ENCODE measurements at regions not wholly inside any gene's neighbourhood (a gene's known extent, or its start where the extent isn't known, plus 50 kb on each side); places are given as distances from the start of the nearest gene placed in this dataset.
"Not testable (repeated sequence)": the region's sequence is repeated elsewhere in the genome, so short reads cannot be mapped to it uniquely, and the experiment has no call there.

DNA sequence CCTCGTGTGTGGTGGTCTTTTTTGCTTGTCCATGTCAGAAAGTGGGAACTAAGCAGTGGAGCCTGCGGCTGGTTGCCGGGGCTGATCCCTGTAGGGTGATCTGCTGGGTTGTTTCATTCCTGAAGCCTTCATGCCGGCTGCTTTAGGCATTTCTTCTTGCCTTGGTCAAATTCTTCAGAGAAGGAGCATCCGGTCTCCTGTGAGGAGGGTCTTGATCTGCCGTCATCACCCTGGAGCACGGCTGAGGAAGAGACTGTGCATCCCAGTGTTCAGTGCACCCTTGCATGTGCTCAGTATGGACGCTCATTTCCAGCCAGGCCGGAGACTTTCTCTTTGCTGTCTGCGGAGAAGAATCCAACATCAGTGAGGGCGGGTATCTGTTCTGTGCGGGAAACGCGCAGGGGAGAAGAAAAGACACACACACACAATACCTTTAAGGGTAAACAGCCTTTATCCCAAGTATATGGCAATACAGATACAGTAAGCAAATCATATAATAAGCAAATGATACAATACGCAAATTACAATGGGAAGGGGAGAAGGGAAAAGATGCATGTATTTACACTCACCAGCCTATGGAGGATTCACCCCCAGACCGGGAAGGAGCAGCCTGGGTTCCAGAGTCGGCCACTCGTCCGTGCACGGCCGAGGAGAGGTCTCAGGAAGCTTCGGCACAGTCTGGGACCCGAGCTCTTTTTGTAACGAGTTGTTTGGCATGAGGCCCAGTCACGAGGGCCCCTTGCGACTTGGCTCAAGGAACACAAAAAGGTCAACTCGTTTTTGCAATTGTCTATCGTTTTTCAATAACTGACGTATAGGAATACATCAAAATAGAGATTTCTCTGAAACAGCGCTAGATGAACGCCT lies 1366.8 kb upstream of the TMEM132C start:
- DNase-seq, result no peak

DNA sequence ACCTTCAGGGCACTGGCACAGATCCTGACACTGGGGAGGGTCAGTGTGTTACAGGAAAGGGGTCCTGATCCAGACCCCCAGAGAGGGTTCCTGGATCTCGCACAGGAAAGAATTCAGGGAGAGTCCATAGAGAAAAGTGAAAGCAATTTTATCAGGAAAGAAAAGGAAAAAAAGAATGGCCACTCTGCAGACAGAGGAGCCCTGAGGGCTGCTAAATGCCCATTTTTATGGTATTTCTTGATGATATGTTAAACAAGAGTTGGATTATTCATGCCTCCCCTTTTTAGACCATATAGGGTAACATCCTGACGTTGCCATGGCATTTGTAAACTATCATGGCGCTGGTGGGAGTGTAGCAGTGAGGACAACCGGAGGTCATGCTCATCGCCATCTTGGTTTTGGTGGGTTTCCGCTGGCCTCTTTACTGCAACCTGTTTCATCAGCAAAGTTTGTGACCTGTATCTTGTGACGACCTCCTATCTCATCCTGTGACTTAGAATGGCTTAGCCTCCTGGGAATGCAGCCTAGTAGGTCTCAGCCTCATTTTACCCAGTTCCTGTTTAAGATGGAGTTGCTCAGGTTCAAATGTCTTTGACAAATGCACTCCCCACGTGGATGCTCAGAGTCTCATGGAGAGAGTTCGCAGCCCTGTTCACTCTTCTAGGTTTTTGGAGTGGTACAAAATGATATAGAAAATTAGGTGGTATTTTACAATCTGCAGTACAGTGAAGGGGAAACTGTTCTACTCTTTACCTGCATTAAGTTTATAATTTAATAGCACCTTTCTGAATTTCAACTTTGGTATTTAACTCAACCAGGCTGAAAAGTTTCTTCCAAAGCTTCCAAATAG lies 1363.7 kb upstream of the TMEM132C start:
- no peak for DNase-seq

DNA sequence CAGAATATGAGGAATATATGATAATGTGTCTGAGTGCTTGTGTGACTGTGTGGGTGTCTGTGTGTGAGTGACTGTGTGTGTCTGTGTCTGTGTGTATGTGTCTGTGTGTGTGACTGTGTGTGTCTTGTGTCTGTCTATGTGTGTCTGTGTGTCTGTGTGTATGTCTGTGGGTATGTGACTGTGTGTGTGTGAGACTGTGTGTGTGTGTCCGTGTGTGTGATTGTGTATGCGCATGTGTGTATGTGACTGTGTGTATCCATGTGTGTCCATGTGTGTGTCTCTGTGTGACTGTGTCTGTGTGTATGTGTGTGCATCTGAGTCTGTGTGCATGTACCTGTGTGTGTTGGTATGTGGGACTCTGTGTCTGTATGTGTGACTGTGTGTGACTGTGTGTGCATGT lies 1361.2 kb upstream of the TMEM132C start:
- no peak for DNase-seq

DNA sequence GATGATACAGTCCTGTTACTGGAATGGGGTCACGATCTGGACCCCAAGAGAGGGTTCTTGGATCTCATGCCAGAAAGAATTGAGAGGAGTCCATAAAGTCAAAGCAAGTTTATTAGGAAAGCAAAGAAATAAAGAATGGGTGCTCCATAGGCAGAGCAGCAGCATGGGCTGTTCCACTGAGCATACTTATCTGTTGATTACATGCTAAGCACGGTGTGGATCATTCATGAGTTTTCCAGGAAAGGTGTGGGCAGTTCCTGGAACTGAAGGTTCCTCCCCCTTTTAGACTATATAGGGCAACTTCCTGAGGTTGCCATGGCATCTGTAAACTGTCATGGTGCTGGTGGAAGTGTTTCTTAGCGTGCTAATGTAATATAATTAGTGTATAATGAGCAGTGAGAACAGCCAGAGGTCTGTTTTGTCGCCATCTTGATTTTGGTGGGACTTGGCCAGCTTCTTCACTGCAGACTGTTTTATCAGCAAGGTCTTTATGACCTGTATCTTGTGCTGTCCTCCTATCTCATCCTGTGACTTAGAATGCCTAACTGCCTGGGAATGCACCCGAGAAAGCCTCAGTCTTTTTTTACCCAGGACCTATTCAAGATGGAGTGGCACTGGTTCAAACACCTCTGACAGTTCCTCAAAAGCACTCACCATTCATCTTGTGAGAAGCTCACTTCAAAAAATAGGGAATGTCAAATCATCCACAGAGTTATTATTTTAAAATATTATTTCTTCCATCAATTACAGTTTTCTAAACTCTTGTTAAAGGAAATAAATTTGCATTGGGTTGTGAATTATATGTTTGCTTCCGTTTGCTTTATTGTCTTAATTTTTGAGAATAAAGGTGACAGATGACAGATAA lies 1358.8 kb upstream of the TMEM132C start:
- no peak for DNase-seq

DNA sequence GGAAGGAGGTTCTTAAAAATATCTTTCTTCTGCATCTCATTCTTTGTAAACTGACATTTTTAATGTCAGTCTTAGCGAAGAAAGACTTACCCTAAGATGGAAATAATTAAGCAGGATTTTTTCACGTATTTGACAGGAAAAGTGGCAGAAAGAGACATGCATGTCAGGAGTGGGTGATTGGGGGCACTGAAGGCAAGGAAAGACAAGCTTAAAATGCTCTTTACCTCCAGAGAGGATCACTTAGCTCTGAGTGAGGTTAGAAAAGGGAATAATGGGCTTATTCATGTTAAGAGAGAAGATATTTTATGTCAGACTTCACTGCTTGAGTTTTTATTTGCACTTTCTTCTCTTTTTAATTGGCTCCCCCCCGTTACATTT lies 1358.2 kb upstream of the TMEM132C start:
- DNase-seq, result no peak

DNA sequence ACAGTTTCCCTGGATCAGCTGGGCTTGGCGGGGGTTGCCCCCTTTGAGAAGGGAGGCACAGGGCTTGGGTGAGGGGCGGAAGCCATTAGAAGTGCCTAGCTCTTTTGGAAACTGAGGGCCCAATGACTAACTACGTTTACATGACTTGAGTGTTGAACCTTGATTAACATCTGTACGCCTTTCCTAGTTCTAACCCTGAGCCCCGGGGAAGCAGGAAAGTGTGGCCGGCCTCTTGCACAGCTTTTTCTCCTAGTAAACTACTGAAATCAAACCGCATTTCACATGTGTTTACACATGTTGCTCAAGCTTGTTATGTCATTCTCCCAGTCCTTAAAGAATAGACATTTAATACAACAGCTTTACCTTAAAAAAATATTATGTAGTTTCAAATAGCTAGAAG lies 1356.4 kb upstream of the TMEM132C start:
- DNase-seq, result no peak

DNA sequence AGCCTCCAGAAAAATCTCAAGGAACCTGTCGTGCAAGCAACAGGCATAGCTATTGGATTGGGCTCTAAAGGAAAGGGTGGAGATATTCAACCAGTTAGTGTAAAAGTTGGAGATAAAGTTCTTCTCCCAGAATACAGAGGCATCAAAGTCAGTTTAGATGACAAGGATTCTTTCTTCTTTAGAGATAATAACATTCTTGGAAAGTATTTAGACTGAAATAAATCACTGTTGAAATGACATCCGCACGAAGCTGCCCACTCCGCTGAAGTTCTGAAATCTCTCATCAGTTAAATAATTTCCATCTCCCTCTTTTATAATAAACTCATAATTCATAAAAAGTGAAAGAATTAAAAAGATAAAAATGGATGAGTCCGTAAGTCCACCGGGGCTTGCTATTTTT lies 1354.9 kb upstream of the TMEM132C start:
- DNase-seq, result no peak

DNA sequence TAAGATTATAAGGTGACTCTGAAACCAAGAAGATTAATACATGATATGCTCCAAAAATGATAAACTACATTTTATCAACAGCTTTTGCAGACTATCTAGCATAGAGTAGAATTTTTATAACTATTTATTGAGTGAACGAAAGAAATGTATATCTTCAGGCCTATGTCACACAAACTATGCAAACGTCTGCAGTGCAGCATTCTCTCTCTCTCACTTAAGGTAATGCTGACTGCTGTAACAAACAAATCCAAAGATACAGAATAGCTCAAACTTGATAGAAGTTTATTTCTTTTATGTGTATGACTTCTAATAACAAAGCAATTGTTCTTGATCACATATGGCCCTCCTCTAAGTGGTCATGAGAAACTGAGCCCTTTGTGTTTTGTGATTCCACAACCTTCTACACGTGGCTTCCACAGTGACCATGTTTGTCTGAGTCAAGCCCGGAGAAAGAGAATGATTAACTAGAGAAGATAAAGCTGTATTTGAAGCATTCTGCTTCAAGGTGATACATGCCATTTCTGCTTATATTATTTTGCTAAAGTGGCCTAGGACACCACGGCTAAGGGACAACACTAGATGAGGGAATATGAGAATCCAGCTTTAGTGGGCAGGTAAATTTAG lies 1352.7 kb upstream of the TMEM132C start:
- DNase-seq, result no peak

DNA sequence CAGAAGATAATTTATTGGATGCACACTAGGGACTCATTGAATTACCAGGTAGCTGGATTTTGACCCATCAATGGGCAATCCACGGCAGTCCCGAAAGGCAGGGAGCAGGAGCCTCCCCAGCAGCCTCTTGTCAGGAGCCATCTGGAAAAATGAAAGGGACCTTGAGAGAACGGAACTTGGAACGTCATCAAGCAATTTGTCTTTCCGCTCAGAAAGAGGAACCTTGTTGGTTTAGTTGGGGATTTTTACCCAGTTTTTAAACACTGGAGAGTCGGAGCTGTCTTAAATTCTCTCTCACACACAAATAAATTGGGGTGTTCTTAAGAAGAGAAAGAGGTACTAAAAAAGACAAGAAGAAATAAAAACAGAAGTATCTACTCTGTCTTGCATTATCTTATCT lies 1351.7 kb upstream of the TMEM132C start:
- no peak for DNase-seq

DNA sequence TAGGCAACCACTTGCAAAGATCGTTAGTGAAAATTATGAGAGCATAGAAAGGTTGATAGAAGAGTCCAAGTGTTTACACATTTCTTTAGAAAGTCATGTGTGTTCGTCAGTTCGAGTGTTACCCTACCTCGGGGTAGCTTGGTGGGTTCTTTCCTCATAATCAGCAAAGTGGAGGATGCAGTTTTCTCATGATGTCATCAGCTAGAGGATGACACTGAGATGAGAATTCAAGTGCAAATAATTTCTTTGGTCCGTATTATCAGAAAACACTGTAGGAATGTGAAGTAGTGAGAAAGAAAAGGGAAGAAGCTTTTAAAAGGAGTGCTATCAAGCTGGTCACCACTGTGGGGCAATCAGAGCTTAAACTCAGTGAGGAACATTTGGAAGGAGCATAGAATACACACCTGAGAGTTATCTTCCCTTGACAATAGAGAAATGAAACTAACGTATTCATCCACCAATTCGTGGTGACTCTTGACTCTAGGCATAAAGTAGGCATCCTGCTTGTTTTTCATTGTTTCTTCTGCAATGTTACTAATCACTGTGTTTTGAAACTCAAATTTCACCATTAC lies 1340.9 kb upstream of the TMEM132C start:
- no peak for DNase-seq

DNA sequence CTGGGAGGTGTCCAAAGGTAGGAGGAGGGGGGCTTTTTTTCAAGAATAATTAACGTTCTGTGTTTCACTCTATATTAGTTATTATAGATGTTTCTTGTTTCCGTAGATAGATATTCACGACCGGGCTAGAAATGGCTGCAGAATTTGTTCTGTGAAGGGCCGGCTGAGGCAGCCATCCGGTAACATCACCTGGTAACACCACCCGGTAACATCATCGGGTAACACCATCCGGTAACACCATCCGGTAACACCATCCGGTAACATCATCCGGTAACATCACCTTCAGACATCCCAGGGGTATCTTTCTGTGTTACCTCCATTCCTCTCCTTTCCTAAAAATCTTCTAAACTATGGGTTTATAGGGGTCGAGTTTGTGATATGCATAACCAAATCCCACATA lies 1336.7 kb upstream of the TMEM132C start:
- no peak for DNase-seq

DNA sequence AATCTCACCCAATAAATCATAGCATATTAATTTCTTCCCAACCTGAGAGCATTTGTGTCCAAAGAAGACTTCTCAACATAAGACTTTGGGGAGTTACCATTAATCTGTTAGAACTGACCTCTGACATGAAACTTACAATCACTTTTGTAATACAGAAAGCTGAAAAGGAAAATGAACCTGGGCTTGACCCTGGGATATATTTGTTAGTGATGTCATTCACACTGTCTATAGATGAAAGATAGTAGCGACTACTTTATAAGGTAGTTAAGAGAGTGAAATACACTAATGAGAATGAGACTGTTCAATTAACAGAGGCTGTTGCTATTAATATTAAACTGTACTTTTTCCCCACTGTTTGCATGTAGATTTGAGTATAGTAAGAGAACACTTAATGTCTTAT lies 1334.8 kb upstream of the TMEM132C start:
- DNase-seq, result no peak

DNA sequence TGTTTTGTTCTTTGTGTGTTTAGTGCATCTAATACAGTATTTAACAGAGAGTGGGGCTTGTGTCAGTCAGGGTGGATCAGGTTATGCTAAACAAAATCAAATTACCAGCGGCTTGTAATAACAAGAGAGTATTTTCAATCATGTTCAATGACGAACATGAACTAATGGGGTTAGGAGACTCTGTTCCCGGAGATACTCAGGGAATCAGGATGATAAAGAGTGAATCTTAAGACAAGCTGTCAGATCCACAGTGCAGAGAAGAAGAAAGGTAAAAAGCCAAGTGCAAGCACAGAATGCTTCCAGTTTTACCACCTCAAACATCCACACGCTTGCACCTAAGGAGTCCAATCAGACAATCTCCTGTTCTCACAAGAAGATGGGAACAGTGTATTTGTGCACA lies 1331.5 kb upstream of the TMEM132C start:
- DNase-seq, result no peak

DNA sequence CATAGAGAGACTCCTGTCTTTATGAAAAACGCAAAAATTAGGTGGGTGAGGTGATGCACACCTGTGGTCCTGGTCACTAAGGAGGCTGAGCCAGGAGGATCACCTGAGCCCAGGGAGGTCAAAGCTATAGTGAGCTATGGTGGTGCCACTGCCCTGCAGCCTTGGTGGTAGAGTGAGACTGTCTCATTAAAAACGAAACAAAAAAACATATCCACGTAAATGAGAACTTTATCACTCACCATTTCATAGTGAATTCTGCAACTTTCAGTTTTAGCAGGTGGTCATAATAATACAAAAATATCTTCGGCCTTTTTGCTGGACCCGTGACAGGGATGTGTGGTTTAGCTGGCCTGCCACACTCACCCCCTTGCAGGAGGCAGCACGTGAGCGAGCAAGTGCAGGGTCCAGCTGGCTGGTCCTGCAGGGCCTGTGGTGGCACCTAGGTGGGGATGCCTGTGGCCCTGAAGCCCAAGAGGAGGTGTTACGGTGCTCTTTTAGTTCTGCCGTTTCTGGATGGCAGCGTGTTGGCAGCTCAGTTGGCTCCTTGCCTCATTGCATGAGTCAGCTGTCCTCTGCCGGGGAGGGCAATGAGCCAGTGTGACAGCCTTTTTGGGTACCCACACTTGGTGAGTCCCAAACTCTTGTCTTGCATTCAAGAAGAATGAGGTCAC lies 1330.7 kb upstream of the TMEM132C start:
- DNase-seq, result no peak

DNA sequence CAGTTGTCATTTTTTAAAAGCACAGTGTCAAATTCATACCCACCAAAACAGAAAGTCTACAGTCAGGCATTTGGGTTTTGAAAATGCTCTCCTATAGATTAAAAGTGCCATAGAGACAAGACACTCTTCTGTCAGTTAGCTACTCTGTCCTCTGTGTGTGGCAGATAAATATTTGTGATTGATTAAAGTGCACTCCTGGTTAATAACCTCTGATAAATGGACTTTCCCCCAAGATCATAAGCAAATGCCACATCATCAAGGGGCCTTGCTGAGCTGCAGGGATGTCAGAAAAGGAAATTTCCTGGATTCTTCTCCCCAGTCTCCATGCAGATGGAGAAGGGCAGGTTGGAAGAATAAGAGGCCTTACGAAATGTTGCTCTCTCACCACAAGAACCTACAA lies 1329.5 kb upstream of the TMEM132C start:
- no peak for DNase-seq

DNA sequence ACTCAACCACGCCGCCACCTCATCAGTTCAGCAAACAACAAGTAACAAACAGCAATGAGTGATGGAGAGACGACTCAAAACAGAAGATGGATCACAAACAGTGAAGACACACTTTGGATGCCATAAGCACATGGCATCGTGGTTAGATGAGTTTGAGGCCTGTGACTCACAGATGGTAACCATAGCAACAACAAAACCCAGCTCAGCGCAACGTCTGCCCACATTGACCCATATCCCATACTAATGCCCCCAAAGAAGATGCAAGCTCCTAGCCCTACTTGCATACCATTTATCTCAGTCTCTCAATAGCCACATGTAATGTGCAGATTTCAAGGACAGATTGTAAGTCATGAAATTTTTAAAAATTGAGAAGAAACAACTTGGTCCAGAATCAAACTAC lies 1322.3 kb upstream of the TMEM132C start:
- no peak for DNase-seq

DNA sequence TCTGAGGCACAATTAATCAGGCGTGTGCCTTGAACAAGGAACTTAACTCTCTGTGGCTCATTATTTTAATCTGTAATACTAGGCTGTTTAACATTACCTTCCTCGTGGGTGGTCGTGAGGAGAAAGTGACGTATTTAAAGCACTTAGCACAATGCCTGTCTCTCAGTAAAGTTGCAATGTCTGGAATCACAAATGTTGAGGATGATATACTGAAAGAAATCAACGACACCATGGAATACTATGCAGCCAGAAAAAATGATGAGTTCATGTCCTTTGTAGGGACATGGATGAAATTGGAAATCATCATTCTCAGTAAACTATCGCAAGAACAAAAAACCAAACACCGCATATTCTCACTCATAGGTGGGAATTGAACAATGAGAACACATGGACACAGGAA lies 1320.0 kb upstream of the TMEM132C start:
- DNase-seq, result not testable (repeated sequence)

DNA sequence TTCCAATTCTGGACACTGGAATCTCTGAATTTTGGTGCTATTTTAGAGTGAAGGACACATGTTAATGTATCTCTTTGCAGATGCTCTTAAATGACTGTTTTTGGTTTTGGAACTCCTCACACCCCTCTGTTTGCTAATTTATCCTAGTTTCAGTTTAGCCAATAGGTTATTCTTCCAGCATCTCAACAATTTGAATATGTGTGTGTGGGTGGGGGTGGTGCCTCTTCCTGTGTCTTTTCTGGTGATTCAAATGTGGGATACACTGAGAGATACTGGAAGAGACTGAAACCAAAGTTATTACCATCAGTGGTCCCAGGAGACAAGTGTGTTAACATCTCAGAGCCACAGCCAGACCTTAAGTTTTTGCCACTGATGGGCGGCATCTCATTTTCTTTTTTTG lies 1317.4 kb upstream of the TMEM132C start:
- DNase-seq, result no peak

DNA sequence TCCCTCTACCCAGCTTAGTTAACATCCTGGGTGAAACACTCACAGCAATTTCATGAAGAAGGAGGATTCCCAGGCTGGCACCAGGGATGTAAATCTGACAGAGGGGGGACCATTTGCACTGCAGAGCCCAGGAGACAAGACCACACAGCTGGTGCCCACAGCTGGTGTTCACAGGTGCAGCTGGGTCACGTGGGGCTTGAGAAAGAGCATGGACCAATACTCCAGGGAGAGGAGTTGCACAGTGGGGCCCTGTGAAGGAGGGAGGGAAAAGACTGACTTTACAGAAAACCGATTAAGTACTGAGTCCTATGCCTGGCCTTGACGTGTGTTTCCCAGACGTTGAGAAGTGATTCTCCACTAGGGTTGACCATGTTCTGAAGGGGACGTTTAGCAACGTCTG lies 1316.7 kb upstream of the TMEM132C start:
- DNase-seq, result no peak

DNA sequence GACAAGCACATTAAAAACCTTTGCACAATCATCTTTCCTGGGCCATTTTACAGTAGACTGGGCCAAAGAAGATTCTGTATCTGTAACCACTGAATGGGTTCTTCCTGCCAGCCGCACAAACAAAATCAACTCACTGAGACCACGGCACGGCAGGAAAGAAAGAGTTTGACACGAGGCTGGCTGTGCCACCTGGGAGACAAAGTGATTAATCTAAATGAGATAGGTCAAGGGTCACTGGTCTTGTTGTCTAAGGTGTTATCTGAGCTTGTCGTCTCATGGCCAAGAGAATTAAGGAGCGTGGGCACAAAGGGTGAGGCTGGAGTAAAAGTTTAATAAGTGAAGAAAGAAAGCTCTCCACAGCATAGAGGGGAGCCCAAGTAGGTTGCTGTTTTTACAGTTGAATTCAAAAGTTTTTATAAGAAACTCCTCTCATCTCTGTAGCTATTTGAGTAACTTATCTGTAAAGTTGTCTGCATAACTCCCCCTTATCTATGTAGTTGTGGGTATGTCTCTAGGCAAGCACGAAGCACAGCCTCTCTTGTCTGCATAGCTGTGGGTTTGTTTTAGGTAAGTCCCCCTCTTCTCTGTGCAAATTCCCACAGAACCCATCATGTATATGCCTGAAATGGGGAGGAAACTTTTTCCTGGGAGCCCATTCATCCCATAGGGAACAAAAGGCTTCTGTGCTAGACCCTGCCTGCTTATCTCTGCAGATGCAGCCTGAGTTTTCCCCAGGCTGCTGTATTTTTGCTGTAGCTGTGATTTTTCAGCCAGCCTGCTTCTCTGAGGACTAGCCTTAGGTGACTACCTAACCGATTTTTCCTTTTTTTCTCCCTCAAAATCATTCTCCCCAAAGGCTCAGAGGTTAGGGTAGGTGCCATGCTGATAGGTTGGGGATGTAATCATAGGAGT lies 1314.6 kb upstream of the TMEM132C start:
- no peak for DNase-seq
